ENCODE measurements at regions not wholly inside any gene's neighbourhood (a gene's known extent, or its start where the extent isn't known, plus 50 kb on each side); places are given as distances from the start of the nearest gene placed in this dataset.

DNA sequence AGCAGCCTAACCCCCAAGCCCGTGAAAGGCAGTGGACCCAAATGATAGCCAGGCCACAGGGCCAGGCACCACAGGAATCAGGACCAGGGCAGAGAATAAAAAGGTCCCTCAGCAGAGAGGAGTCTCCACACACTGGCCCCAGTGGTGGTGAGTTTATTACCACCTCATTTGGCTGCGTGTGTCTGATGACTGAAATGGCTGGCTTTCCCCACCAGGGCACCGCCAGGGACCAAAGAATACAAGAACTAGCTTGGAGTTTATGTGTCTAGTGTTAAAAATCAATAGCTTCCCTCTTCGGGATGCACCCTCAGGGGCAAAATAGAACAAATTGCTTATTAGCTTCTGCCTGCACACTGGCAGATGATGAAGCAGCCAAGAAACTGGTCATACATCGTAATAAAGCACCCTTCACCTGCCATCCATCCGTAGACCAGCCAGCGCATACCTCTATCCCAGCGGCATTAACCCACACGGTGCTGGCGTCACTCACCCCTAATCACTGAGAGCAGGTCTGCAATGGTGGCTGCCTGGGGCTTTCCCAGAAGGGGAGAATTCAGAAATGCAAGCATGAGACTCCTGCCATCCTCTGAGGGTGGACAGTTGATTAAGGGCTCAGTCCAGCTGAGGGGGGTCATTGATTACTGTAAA is 223.7 kb upstream of the ZMIZ1 start:
- peak; percentile 44 to 63 for DNase-seq
- H3K4me1 ChIP-seq, result peaks cover 11 to 12% of the 10 kb centered on the region in 2 donors
- no peaks in the 10 kb centered on the region for H3K36me3 ChIP-seq
- 36 to 39% methylated on average over 10 of the region's 10 CpGs for WGBS, 2 donors
- intact Hi-C loops (cut with DNase I), result no loop called here
- H3K27ac ChIP-seq, result peak overlapping the region in 1 of 3 donors; percentile 28
- TF ChIP-seq, protein P1, sequence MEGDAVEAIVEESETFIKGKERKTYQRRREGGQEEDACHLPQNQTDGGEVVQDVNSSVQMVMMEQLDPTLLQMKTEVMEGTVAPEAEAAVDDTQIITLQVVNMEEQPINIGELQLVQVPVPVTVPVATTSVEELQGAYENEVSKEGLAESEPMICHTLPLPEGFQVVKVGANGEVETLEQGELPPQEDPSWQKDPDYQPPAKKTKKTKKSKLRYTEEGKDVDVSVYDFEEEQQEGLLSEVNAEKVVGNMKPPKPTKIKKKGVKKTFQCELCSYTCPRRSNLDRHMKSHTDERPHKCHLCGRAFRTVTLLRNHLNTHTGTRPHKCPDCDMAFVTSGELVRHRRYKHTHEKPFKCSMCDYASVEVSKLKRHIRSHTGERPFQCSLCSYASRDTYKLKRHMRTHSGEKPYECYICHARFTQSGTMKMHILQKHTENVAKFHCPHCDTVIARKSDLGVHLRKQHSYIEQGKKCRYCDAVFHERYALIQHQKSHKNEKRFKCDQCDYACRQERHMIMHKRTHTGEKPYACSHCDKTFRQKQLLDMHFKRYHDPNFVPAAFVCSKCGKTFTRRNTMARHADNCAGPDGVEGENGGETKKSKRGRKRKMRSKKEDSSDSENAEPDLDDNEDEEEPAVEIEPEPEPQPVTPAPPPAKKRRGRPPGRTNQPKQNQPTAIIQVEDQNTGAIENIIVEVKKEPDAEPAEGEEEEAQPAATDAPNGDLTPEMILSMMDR (IDR thresholded peaks at IDR 0.05), result peak in 3 of 6 experiments; percentile 30 to 48 (median 40)
- TF ChIP-seq POLR2A (IDR thresholded peaks at IDR 0.05), result no peak
- H3K9me3 ChIP-seq, result no peaks in the 10 kb centered on the region
- H3K4me3 ChIP-seq (replicated peaks in 1 of 3), result no peak overlapping the region
- no peaks in the 10 kb centered on the region for H3K27me3 ChIP-seq

DNA sequence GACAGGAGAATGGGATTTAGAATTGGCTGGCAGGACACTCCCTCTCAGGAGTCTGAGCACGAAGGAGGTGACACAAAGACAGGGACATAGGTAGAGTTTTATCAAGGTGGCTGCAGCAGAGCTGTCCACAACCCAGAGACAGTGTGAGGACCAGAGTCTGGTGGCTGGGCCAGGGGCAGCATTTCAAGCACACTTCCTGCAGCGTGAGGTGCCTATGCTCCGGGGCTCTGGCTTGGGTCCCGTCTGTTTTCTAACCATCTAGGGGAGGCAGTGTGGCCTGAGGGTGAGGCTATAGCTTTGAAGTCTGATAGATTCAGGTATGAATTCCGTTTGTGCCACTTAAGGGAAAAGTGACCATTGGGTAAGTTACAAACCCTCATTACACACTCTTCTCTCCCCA is 222.7 kb upstream of the ZMIZ1 start:
- Histone ChIP-seq H3K9me3 (no peaks in the 10 kb centered on the region), H3K4me1 (peaks cover 11 to 12% of the 10 kb centered on the region in 2 donors), H3K27me3 (no peaks in the 10 kb centered on the region), H3K4me3 (replicated peaks in 1 of 3) (no peak overlapping the region), H3K36me3 (no peaks in the 10 kb centered on the region), H3K27ac (no peak overlapping the region)
- intact Hi-C loops (cut with DNase I), result no loop called here
- TF ChIP-seq, protein P1 (IDR thresholded peaks at IDR 0.05), result no peak
- no peak for DNase-seq
- WGBS, 2 donors, result 51 to 75% methylated on average over 2 to 5 of the region's 5 CpGs

DNA sequence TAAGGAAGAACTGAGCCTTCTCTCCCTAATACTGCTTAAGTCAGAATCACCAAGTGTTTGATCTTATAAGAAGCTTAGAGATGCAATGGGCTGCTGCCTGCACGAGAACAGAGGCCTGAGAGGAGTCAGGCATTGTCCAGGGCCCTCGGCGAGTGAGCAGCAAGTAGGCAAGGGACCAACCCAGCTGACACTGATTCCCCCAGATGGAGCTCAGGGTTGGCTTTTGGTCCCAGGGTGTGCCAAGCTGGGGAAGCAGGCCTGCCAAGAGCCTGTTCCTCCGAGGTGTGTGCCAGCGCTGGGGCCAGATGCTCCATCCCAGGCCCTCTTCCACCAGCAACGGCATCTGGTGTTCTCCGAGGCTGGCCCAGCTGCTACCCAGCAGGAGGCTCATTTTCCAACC is 222.0 kb upstream of the ZMIZ1 start:
- no peaks in the 10 kb centered on the region for H3K36me3 ChIP-seq
- H3K4me3 ChIP-seq (replicated peaks in 1 of 3), result no peak overlapping the region
- intact Hi-C loops (cut with DNase I), result no loop called here
- TF ChIP-seq, protein P1 (IDR thresholded peaks at IDR 0.05), result no peak
- no peak for TF ChIP-seq POLR2A (IDR thresholded peaks at IDR 0.05)
- 86 to 93% methylated on average over 5 of the region's 7 CpGs for WGBS, 2 donors
- no peaks in the 10 kb centered on the region for H3K27me3 ChIP-seq
- H3K4me1 ChIP-seq, result peaks cover 11 to 12% of the 10 kb centered on the region in 2 donors
- H3K9me3 ChIP-seq, result no peaks in the 10 kb centered on the region
- no peak overlapping the region for H3K27ac ChIP-seq
- DNase-seq, result no peak

DNA sequence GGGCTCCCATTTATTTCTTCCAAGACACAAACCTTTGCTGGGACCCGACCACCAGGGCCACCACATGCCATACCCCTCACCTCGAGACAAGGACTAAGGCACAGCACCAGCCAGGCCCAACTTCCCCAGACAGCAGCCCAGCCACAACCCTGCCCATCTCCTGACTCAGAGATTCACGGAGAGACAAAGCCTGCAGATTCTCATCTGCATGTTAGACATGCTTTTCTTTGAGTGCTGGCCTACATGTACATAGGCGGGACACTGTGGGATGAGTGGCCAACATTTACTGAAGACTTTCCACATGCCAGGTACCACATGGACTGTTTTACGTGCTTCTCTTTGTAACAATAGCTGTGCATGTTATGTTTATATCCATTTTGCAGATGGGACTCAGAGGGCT is 221.3 kb upstream of the ZMIZ1 start:
- Histone ChIP-seq H3K27ac (no peak overlapping the region), H3K4me3 (replicated peaks in 1 of 3) (no peak overlapping the region), H3K27me3 (no peaks in the 10 kb centered on the region), H3K4me1 (peaks cover 11 to 12% of the 10 kb centered on the region in 2 donors), H3K9me3 (no peaks in the 10 kb centered on the region), H3K36me3 (no peaks in the 10 kb centered on the region)
- 79 to 90% methylated on average over 5 of the region's 5 CpGs for WGBS, 2 donors
- TF ChIP-seq, protein P1 (IDR thresholded peaks at IDR 0.05), result no peak
- TF ChIP-seq POLR2A (IDR thresholded peaks at IDR 0.05), result no peak
- intact Hi-C loops (cut with DNase I), result no loop called here
- DNase-seq, result no peak

DNA sequence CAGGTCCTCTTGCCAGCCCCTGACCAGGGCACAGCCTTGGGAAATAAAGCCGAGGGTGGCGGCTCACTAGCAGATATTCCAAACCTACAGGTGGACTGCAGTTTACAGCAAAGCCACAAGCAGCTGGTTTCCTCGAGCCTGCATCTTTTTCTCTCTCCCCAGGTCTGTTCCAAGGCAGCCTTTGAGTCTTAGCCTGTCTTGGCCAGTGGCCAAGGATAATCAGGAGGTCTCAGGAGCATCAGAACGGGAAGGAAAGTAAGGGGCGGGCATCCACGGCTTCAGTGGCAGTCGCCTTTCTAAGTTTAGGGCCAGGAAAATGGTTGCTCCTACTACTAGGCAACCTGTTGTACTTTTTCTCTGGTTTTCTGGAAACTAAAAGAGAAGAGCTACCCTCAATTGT is 219.7 kb upstream of the ZMIZ1 start:
- Histone ChIP-seq H3K27me3 (no peaks in the 10 kb centered on the region), H3K9me3 (no peaks in the 10 kb centered on the region), H3K4me3 (replicated peaks in 1 of 3) (no peak overlapping the region), H3K4me1 (peaks cover 11 to 12% of the 10 kb centered on the region in 2 donors), H3K27ac (no peak overlapping the region), H3K36me3 (no peaks in the 10 kb centered on the region)
- 68 to 73% methylated on average over 7 of the region's 7 CpGs for WGBS, 2 donors
- intact Hi-C loops (cut with DNase I), result no loop called here
- no peak for TF ChIP-seq POLR2A (IDR thresholded peaks at IDR 0.05)
- TF ChIP-seq, protein P1 (IDR thresholded peaks at IDR 0.05), result no peak
- no peak for DNase-seq

Measured in thyroid gland (tissue), 4 donors.